Head of caudate nucleus (tissue), 42 donors: ENCODE measurements at regions not wholly inside any gene's neighbourhood (a gene's known extent, or its start where the extent isn't known, plus 50 kb on each side); places are given as distances from the start of the nearest gene placed in this dataset.

Experiments
- DNase-seq, 42 donors: peaks; one replicate each; pipeline versions ENCODE4 v3.0.0 to v3.0.0-alpha.2; 2020 to 2021; ENCODE audit warnings: mixed read lengths in 7 of 42
- intact Hi-C: fragments of 100-400 bp; cut with DNase I; formaldehyde crosslinking; loops from one replicate; pipeline ENCODE4 v1.15.0; 2022

DNA sequence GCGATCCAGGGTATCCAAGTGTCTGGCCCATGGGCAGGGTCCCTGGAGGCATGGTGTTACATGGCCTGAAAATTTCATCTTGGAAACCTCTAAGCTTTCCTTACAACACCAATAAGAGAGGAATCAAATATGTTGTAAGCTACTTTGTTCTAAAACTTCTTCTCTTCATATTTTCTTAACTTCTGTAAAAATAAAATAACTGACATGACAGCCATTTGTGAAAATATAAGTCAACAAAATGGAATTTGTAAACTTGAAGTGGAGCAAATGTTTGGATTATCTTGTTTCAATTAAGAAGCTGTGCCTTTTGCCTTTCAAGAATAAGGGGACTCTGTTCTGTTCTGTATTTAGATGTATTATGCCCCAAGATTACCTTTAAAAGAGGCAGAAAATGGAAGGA lies 319.7 kb downstream of the LPIN1 start:
- intact Hi-C loops: no loop called here
- DNase-seq: no peak

DNA sequence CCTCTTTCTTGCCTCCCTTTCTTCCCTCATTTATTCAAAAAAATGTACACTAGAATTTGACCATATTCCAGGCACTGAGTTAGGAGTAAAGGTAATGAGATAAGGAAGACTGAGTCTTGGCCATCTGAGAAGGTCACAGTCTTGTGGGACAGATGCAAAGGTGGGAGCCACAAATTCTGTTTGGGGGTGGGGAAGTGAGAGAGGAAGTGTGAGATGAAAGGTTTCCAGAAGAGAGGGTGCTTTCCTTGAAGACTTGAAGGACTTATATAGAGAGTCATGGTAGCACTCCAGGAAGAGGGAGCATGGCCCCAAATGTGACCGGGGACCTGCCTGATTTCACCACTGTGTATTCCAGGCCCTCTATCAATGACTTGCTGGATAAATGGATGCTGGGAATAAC lies 320.6 kb downstream of the LPIN1 start:
- intact Hi-C loops: no loop called here
- no peak for DNase-seq

DNA sequence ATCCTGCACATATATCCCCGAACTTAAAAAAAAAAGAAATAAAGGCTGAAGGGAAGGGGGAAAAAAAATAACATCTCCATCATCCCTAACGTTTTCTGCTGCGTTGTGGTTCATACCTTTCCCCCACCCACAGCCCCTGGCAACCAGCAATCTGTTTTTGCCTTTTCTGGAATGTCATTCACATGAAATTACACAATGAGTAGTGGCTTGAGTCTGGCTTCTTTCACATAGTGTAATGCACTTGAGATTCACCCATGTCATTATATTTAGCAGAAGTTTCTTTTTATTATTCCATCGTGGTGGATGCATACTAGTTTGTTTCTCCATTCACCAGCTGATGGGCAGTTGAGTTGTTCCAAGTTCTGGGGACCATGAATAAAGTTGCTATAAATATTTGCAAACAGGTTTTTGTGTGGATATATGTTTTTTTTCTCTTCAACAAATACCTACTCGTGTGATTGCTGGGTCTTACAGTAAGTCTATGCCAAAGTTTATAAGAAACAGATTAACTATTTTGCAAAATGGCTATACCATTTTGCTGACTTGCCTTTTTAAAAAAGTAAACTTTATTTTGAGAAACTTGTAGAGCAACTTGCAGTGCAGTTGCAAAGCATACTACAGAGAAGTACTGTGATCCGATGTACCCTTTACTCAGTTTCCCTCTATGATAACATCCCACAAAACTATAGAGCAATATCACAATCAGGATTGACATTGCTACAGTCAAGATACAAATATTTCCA lies 322.5 kb downstream of the LPIN1 start:
- DNase-seq: no peak
- intact Hi-C loops: no loop called here

DNA sequence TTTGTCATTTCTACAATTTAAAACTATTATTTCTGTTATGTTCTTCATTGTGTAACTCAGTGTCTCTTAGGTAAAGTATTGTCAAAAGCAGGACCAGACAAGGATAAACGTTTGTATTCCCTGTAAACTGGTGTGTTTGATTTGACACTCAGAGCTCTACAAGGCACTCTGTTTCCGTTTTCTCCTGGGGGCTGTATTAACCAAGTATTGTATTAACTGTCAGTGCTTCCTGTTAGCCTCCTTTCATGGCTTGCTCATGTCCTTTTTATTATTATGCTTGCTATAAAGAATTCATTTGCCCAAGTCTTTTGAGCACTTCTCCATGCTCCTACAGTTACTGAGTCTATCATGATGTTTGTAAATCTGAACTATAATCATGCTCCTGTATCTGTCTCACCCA lies 323.7 kb downstream of the LPIN1 start:
- intact Hi-C loops: no loop called here

DNA sequence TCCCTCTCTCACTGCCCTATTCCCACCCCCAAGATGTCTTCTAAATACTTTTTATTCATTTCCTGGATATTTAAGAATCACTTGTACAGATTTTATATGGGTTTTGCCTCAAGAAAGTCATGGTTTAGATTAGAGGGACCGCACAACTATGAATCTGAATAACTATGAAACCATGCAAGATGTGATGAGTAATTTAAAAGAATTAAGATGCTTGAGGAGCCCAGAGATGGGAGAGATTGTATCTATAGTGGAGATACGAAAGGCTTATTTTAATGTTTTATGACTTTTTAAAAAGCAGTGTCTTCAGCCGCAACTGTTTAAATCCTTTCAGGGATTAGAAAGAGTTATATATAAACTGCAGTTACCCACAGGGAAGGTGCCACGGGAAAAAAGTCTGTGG lies 324.1 kb downstream of the LPIN1 start:
- DNase-seq: no peak
- intact Hi-C loops: no loop called here

More for the DNA sequence above, 323.7 kb downstream of the LPIN1 start:
- DNase-seq: no peak

DNA sequence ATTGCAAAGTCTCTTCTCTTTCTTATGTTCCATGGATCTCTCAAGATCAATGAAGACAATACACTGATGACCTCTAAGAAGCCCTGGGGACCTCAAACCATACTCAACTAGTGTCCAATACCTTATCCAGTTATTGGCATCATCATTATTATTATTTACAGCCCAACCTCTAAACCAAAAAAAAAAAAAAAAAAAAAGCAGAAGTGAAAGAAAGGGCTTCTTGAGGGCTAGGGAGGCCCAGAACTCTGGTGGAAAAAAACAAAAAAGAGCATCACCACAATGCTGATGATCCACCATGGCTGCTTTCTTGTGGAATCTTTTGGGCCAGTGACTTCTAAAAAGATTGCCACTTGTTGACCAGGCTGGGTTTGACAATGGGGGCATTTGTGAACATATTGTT lies 324.9 kb downstream of the LPIN1 start:
- no peak for DNase-seq
- intact Hi-C loops: no loop called here

DNA sequence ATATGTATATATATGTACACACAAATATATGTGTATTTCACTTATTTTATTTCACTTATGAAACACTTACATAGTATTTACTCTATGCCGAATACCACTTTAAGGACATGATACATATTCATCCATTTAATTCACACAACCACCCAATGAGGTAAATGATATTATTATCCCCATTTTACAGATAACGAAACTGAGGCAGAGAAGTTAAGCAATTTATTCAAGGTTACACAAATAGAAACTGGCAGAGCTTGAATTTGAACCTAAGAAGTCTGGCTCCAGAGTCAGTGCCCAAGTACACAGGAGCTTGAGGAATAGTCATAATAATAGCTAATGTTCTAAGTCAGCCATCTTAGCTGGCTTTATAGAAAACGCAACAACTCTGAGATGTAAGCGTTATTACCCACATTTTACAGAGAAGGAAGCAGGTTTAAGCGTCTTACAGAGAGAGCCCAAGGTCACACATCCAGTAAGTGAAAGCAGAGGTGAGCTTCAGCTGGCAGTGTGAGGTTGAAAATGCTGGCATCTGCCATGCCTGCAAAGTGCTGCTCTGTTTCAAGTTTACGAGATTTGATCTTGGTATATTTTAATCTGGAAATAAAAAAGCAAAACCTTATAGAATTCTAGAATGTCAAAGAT lies 326.9 kb downstream of the LPIN1 start:
- intact Hi-C loops: no loop called here
- DNase-seq: no peak

DNA sequence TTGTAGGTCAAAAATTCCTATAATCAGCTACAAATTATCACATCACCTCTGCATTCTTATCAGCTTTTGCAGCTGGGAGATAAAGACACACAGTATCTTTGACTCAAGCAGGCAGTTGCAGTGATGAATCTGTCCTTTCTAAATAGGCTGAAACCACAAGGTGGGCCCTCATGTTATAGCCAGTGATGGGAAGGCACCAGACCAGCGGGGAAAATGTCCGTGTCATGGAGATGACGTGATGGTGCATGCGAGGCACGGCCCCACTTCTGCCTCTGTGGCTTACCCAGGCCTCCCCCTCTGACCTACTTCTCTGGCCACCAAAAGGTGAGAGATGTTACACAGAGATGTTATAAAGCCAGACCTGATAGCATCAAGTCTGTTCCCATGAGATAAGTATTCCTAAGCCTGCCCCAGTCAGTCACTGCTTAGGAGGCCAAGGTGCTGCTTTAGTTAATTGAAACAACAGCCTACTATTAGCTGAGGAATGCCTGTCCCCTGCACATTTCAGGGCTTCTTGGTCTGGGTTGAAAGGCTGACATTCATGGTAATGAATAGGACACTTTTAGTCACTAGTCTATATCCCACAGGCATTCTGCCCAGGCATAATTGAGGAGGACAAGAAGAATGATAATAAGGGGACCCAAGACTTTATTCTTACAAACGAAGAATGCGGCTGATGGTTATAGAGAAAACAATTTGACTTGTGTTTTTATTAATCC lies 327.9 kb downstream of the LPIN1 start:
- DNase-seq: peak in 1 of 42 donors; percentile 10
- intact Hi-C loops: no loop called here

DNA sequence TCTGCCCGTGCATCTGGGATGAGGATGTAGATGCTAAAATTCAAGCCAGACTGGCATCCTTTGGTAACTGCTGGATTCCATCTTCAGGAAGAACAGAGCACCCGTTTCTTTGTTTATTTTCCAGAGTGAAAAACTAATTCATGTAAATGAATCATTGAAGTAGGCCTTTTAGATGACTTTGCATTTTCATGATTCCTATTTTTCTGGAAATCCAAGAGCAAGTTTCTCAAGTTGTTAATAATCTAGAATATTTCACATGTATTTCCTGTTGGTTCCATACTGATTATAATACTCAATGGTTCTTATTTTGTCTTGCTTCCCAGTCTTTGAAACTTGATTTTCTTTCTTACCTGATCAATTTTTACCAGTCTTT lies 328.4 kb downstream of the LPIN1 start:
- intact Hi-C loops: no loop called here

DNA sequence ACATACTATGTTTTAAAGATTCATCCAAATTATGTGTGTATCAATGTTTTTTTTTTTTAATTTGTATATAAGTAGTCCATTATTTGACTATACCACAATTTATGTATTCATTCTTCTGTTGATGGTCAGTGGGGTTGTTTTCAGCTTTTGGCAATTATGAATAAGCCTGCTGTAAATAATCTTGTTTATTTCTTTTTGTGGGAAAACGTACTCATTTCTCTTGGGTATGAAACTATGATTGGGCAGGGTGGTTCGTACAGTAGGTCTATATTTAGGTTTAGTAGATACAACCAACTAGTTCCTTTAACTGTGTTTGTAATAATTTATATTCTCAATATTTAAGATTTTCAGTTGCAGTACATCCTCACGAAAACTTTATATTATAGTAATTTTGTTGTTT lies 329.2 kb downstream of the LPIN1 start:
- intact Hi-C loops: no loop called here
- no peak for DNase-seq

More for the DNA sequence above, 328.4 kb downstream of the LPIN1 start:
- no peak for DNase-seq

DNA sequence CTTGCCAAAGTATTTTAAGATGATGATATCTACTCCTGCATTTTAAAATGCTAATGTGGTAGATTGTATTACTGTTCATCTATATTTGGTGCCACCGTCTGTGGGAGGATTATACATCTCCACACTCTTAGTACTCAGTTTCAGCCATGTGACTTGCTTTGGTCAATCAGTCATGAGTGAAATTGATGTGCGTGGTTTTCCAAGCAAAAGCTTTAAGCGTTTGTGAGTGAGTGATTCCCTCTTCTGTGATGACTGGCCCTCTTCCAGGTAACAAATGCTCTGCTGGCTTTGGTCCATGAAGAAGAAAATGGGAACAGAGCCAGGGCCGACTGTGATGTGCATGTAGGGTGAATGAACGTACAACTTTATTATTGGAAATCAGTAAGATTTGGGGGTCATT lies 330.4 kb downstream of the LPIN1 start:
- no peak for DNase-seq
- intact Hi-C loops: no loop called here

DNA sequence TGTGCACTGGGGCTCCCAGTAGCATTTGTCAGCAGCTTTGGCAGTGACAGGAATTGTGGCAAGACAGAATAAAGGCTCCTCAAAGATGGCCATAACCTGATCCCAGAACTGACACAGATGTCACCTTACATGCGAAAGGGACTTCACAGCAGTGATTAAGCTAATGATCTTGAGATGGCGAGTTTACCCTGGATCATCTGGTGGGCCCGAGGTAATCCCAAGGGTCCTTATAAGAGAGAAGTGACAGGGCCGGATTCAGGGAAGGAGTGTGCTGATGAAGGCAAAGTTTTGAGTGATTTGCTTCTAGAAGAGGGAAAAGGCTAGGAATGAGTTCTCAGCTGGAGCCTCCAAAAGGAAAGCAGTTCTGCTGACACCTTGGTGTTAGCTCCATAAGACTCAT lies 333.9 kb downstream of the LPIN1 start:
- intact Hi-C loops: no loop called here
- DNase-seq: no peak

DNA sequence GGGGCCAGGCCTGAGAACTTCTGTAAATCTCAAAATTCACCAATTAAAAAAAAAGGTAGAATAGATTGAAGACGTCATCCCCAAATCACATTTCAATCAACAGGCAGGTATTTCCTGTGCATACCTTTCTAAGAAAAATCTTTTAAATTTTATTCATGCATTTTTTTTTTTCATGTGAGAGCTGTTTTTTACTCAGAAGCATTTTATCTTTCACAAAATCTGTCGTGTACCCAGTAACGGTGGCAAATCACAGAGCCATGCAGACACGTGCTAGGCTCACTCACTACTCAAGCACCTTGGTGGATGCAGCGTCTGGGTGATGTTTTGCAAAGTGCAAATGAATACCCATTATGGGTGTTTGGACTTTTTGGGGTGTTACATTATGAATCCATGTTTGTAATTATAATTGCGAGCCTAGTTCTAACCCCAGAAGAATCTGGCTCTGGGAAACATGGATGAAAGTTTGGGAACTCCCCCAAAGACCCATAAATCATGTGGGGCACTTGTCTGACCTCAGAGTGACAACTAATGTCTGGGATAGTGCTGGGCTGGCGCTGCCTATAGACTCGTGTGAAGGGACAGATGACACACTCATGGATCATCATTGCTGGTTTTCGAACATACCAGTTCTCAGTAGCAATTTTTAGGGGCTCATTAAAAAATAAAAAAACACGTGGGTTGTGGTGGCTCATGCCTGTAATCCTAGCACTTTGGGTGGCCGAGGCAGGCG lies 335.2 kb downstream of the LPIN1 start:
- no peak for DNase-seq
- intact Hi-C loops: no loop called here

DNA sequence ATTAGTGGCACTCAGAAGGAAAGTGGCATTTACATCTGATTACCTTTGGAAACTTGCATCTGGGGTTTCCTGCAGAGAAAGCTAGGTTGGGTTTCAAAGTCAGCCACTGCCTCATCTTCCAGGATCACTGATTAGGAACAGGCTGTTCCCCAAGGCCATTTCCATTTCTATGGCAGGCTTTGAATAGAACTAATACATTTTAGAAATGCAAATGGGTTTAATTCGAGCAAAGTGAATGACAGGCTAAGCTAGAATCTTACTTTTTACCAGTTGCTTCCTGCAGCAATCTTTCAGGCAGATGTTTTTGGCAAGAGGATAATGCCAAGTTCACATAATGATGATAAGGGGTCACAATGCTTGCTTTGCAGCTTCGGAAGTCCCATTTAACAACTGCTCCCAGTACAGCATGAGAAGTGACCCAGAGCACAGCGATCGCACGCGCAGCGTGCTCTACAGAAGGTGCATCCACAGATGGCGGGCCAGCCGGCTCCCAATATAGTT lies 336.7 kb downstream of the LPIN1 start:
- DNase-seq: peak in 13 of 42 donors; percentile 3 to 49 (median 20)
- intact Hi-C loops: no loop called here

DNA sequence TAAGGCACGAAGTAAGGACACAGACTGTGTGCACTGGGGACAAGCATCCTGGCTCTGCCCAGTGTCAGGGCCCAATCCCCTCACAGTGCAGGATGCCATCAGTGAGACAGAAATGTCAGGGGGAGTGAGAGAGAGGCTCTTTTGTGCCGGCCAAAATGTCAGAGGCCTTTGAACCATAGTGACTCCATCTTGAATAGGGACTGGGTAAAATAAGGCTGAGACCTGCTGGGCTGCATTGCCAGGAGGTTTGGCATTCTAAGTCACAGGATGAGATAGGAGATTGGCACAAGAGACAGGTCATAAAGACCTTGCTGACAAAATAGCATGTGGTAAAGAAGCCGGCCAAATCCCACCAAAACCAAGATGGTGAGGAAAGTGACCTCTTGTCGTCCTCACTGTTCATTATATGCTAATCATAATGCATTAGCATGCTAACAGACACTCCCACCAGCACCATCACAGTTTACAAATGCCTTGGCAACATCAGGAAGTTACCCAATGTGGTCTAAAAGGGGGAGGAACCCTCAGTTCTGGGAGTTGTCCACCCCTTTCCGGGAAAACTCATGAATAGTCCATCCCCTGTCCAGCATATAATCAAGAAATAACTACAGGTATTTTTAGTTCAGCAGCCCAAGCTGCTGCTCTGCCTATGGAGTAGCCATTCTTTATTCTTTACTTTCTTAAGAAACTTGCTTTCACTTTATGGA lies 337.4 kb downstream of the LPIN1 start:
- intact Hi-C loops: no loop called here
- no peak for DNase-seq

DNA sequence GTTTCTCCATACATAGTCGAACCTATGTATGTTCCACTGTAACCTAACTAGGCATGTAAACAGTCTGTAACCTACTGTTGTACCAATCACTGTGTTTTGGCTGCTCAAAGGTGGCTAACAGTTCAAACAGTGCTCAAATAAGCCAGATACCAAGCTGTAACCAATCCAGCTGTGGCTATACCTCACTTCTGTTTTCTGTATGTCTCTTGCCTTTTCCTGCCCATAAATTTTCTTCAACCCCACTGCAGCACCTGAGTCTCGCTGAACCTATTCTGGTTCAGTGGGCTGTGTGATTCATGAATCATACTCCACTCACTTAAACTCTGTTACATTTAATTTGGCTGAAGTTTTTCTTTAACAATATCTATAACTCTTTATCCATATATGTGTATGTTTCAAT lies 340.7 kb downstream of the LPIN1 start:
- no peak for DNase-seq
- intact Hi-C loops: no loop called here

DNA sequence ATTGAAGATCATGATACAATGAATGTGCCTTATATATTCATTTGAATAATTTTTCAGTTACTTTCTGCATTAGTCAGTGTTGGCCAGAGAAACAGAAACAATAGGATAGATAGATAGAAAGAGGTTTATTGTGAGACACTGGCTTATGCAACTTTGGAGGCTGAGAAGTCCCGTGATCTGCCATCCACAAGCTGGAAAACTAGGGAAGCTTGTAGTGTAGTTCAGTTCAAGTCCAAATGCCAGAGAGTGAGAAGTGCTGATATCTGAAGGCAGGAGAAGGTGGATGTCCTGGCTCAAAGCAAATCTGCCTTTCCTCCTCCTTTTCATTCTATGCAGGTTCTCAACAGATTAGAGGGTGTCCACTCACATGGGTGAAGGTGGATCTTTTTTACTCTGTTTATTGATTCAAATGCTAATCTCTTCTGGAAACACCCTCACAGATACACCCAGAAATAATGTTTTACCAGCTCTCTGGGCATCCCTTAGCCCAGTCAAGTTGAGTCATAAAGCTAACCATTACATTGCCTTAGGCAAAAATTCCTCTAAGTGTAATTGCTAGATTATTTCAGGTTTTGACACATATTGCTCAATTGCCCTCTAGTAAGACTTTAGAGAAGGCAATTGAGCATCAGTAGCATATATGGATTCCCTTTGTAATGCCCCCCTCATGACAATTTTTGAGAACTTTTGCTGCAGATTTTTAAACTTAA lies 341.4 kb downstream of the LPIN1 start:
- intact Hi-C loops: no loop called here

DNA sequence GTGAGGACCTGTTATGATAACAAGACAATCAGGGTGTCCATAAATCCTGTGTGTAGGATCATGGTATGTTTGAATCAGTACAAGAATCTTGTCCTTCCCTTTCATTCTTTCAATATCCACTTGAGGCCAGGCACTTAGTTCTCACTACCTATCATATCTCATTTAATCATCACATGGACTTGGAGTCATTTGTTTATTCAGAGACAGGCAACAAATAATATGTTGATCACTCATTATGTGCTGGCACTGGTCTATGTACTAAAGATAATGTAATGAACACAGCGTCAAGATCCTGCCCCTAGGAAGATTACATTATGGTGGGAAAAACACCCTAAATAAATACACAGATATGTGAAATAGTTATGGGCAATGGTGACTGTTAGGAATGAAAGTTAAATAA lies 342.6 kb downstream of the LPIN1 start:
- no peak for DNase-seq
- intact Hi-C loops: no loop called here

More for the DNA sequence above, 341.4 kb downstream of the LPIN1 start:
- DNase-seq: no peak
